ENCODE measurements at regions not wholly inside any gene's neighbourhood (a gene's known extent, or its start where the extent isn't known, plus 50 kb on each side); places are given as distances from the start of the nearest gene placed in this dataset.

- no peak for TF ChIP-seq CTCF (IDR thresholded peaks at IDR 0.05; ENCODE audit: low read length)
- TF ChIP-seq EZH2 (optimal IDR thresholded peaks at IDR 0.05; ENCODE audit: low read depth, low read length) = no peak
- TF ChIP-seq EZH2phosphoT487 (IDR thresholded peaks at IDR 0.05; ENCODE audit: low read length) = no peak
Measured at GRCh38 chr10:43961523-43962345, 313.1 kb upstream of the ZNF32 start.
